NCI-H526 (cell line): ENCODE measurements at regions not wholly inside any gene's neighbourhood (a gene's known extent, or its start where the extent isn't known, plus 50 kb on each side); places are given as distances from the start of the nearest gene placed in this dataset.
"Not testable (repeated sequence)": the region's sequence is repeated elsewhere in the genome, so short reads cannot be mapped to it uniquely, and the experiment has no call there.

ENCODE experiments used
- DNase-seq, 2 experiments: peaks; one replicate each; lab custom pipeline; 2025; lab: John Stamatoyannopoulos, UW

DNA sequence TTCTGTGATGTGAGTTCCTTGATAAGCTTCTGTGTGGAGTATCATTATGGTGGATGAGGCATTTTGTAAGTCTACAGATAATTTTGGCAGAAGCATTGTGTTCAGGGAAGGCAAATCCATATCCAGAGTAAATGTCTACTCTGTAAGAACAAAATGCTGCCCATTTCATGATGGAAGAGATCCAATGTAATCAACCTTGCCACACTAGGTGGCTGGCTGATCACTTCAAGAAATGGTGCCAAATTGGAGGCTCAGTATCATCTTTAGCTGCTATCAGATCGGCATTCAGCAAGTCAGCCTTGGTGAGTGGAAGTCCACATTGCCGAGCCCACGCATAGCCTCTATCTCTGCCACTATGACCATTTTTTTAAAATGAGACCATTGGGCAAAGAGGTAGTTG, 565.8 kb upstream of the USP24 start:
- DNase-seq, result no peak

GRCh38 chr1:55777545-55777944, 562.4 kb upstream of the USP24 start:
- DNase-seq, result no peak

DNA sequence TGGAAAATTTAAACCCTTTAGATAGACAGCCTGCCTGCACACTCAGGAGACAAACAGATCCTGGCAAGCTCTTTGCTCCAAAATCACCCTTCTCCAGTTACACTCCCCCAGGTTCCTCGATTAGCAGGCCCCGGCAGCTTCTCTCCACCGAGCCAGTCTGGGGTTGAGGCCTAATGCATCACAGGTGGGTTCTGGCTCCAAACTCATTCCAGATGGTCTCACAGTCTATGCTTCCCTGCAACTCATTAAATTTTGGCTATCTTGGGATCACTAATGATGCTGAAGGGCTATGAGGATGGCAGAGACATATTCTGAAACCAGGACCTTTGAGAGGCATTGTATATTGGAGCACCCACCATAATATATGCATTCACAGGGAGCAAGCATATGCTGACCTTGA, 559.8 kb upstream of the USP24 start:
- DNase-seq, result no peak

DNA sequence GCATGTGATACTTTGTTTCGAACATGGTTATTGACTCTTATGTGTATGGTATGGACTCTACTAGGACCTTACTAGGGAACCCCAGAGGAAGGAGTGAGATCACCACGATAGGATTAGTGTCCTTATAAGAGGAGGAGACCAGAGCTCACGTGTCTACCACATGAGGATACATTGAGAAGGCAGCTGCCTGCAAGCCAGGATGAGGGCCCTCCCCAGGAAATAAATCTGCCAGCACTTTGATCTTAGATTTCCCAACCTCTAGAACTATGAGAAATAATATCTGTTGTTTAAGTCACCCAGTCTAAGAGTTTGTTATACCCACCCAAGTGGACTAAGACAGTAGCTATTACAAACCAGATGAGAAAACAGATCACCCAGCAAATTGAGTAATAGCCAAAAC, 559.3 kb upstream of the USP24 start:
- DNase-seq, result no peak

GRCh38 chr1:55773211-55773940, 558.2 kb upstream of the USP24 start:
- DNase-seq, result no peak

DNA sequence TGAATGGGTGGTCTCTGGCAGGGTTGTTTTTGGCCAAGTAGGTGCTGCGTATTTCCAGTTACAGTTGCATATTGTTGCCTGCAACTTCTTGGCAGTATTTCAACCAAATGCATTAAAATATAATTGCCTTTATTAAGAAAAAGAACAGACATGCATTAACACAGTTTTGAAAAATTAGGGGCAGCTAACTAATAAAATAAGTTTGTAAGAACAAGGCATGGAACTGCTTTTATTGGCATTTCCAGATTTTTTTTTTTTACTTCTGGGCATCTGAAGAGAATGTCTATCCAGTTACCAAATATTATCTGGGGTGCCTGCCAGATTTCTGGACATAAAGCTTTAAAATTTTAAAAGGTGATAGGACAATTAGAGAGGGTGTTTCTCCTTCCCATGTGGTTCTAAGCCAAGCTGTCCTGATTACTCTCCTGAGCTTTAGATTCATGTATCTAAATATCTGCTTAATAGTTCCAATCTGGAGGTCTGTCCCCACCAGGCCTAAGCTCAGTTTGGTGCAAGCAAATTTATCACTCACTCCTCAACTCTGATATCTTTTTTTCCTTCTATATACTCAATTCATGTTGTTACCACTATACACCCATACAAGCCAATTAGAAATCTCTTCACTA, 553.3 kb upstream of the USP24 start:
- no peak for DNase-seq

DNA sequence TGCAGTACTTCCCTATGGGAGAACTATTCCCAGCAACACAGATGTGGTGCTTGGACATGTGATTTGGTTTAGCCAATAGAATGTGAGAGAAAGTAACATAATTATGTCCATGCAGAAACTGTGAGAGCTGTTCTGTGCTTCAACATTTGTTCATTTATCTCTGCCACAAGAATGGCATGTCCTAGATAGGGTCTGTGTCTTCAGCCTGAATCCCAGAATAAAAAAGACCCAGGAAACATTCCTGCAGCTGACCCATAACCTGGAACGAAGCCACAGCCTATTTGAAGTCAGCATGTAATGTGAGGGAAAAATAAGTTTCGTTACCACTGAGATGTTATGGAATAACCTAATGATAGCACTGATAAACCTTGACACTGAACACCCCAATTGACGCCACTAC, 552.0 kb upstream of the USP24 start:
- no peak for DNase-seq

DNA sequence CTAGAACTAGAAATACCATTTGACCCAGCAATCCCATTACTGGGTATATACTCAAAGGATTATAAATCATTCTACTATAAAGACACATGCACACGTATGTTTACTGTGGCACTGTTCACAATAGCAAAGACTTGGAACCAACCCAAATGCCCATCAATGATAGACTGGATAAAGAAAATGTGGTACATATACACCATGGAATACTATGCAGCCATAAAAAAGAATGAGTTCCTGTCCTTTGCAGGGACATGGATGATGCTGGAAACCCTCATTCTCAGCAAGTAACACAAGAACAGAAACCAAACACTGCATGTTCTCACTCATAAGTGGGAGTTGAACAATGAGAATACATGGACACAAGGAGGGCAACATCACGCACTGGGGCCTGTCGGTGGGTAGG, 550.3 kb upstream of the USP24 start:
- not testable (repeated sequence) for DNase-seq

GRCh38 chr1:55751776-55752175, 536.6 kb upstream of the USP24 start:
- no peak for DNase-seq

- no peak for DNase-seq
These were observed 535.4 kb upstream of the USP24 start for GRCh38 chr1:55750628-55750995.

DNA sequence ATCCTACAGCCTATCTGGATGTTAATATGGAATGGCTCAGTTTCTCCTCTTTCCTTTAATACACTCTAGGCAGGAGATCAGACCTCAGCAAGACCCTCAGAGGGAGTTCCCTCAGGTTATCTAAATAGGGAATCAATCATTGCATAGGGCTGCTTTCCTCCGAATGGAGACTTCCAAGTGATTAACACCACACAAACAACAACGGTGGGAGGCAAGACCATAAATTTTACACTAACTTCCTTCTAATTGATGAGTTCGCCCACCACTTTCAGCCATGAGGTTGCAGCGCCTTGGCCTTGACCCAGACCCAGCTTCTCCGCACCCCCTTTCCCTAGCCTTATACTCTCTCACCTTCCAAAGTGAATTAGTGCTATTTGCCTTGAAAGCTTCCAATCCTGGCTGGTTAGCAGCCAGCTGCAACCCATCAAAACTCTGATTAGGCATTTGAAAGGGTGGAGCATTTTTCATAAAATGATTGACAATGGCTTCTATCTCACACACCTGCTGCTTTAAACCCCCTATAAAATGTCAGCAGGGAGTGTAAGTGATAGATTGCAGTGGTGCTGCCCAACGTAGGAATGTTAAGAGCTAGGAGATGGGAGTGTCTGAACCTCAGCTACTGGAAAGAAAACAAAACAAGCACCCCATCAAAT, 534.9 kb upstream of the USP24 start:
- DNase-seq, result no peak

GRCh38 chr1:55747408-55747841, 532.3 kb upstream of the USP24 start:
- no peak for DNase-seq

DNA sequence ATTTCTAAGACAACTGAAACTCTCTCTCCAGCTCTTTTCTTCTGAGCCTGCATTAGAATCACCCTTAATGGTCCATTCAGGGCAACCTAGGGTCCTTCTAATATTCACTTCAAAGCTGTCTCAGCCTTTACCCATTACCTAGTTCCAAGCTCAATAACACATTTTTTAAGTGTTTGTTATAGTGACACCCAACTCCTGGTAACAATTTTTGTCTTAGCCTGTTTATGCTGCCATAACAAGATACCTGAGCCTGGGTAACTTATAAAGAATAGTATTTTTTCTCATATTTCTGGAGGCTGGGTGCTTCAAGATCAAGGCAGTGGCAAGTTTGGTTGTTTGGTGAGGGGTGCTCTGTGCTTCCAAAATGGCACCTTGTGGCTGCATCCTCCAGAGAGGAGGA, 531.5 kb upstream of the USP24 start:
- no peak for DNase-seq

DNA sequence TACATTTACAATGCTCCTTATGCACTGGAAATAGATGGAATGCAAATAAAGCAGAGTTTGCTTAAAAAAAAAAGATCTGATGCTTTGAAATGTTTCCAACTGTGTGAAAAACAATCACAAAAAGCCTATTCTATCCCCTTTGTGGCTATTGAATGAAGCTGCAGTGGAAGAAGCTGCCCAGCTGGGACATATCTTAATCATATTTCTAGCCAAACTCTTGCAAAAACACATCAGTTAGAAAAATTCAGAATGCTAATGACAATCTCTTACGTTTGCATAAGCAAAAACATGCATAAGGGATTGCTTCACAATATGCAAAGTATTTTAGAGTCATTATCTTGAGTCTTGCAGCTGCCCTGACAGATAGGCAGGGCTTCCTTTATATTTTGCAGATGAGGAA, 526.4 kb upstream of the USP24 start:
- DNase-seq, result peak; percentile 87 to 90

DNA sequence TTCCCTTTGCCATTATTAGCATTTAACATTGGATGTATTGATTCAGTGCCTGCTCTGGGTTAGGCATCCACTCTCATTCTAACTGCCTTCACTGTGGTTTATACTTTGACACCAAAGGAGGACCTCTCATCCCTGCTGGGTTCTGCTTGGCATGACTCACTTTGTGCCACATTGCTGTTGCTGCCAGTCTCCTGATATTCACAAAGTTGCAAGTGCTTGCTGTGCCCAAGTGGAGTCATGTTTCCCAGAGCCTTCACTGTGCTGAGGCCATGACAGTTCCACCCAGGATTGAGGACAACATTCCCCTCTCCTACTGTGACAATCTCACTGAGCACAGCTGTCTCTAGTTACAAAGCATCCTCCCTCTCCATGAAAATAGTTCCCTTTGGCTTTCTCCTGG, 519.9 kb upstream of the USP24 start:
- no peak for DNase-seq

- DNase-seq, result peak; percentile 79 to 82
These were observed 511.8 kb upstream of the USP24 start for GRCh38 chr1:55726994-55727393.

GRCh38 chr1:55725378-55725777, 510.2 kb upstream of the USP24 start:
- DNase-seq, result no peak

DNA sequence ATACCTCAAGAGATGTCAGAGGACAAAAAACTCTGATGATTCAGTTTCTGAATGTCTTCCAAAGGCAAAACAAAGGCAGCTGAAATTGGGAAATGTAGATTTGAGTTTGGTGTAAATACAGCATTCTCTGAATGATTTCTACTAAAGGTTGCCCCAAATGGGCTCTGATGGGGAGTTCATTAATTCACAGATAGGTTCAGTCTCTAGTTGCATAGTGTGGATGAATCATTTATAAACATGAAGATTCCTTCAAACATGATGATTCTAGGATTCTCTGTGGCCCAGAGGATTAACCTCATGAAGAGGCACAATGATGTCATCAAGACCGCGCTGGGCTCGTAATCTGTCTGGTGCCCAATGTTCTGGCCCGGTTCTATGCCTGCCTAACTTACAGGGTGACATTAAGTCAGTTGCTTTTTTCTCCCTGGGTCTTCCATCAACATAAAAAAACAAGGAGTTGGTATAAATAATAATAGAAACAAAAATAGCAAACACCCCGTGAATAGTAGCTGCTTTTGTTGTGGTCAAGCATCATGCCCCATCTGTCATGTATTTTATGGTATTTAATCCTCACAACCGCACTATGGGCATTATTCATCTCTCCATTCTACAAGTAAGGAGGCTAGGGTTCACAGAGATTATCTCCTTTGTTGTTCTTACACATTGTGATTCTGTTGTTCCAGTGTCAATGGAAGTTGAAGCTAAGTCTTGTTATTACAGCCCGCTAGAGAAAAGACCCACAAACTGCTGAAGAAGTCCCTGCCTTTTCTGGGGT, 509.6 kb upstream of the USP24 start:
- DNase-seq, result no peak

DNA sequence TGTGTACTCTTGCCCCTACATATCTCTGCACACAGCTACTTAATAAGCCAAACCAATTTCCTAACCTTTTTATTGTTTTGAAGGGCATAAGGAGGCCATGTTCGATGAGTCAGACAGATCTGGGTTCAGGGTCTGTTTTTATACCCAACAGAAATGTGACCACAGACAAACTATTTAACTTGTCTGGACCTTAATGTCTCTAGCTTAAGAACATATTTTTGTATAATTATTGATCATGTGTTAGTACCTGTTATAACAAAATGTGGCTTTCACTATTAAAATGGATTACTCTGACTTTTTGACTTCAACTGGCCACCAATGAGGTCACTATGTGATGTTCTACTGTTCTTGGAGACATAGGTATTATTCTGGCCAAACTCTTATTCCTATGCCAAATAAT, 507.8 kb upstream of the USP24 start:
- DNase-seq, result no peak

DNA sequence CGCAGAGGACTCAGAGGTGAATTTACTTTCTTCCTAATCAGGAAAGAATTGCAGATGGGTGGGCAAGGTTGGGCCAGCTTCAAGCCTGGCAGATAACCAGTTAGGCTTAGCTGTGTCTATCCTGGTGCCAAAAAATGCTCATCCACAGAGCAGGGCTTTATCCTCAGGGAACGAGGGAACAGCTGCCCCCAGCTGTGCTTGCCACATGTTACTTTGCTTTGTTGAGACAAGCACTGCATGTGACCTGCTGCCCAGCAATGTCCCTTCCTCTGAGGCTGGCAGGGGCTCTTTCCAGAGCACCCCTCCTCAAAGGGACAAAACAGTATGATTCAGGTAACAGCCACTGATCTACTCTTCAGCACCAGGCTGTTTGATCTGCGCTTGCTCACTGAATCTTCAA, 505.1 kb upstream of the USP24 start:
- DNase-seq, result peak in 1 of 2 experiments; percentile 6

DNA sequence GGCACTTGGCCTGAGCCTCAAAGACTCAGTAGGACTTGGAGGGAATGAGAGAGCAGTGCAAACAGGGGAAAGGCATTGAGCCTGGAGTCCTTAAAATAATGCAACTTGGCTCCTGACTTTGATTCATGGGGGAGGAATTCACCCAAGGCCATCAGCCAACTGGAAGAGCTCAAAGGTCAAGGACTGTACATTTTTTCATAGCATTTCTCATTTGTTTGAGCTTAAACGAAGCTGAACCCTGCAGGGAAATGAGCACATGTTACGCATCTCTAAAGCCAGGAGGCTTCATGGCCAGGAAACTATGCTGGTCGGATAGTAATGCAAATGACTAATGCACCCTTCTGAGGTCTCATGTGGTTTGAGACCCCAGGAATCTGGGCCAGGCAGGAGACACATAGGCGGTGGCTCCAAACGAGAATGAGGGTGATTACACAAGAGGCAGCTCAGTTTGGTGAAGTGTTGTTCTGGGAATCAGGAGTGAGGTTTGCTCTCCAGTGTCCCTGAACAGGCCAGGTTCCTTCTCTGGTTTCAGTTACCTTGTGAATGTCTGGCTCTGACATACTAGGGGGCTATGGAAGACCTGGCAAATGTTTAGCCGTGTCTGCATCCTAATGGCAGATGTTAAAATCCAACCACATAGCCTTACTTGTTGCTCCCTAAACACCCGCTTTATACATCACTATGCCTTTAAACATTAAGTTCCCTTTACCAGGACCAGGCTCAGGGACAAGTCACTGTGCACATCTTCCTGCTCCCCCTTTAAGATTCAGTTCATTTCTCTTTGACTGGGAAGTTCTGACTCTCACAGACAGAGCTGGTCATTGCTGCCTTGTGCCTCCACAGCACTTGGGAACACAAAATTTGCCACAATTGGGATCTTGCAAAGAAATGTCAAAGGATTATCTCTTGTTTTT, 503.9 kb upstream of the USP24 start:
- peak; percentile 30 to 55 for DNase-seq

DNA sequence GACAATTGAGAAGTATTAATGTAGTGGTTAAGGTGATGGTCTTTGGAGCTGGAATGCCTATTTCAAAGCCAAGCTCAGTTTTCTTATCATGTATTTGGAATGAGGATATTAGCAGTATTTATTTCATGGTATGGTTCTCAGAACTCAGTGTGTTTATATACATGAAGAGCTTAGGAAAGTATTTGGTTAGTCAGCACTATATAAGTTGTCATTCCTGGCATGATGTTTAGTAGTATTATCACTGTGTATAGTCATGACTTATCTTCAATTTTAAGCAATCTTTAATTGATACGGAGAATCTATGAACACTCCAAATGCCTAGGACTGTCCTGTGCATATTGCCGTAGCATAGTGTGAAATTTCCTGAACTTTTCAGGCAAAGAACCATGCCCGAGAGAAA, 501.9 kb upstream of the USP24 start:
- no peak for DNase-seq
